OCI-LY7 (cell line): ENCODE measurements at regions not wholly inside any gene's neighbourhood (a gene's known extent, or its start where the extent isn't known, plus 50 kb on each side); places are given as distances from the start of the nearest gene placed in this dataset.

ENCODE experiments used
- BruUV-seq: library from RNA; stranded (reverse); fragments of 400-500 nt; replicated peaks from 2 replicates; lab custom pipeline; 2021; lab: Mats Ljungman, UMichigan
- CTCF ChIA-PET: fragments of 300-600 bp; sonication (Branson Sonifier 250); formaldehyde crosslinking; loops from one replicate; lab custom pipeline; 2022; ENCODE audit warnings: antibody characterized with exemption; ENCODE audit not compliant: unreplicated experiment; lab: Charles Lee
- POLR2A ChIA-PET: fragments of 300-600 bp; sonication (Branson Sonifier 250); formaldehyde crosslinking; loops from one replicate; lab custom pipeline; 2022; ENCODE audit warnings: antibody characterized with exemption; lab: Charles Lee
- DNase-seq: peaks from one replicate; pipeline ENCODE4 v3.0.0-alpha.2; 2015; ENCODE audit warnings: low spot score
- H2AFZ ChIP-seq: fragments of 200-600 bp; sonication (generic), shearing (Covaris generic); 2 replicates; pipeline ENCODE4 v1.6.1; 2014; ENCODE audit warnings: mild to moderate bottlenecking, antibody characterized with exemption, low read length, moderate library complexity
- H3K27ac ChIP-seq: fragments of 200-600 bp; sonication (generic); 2 replicates; pipeline ENCODE4 v1.5.1; 2014; ENCODE audit warnings: mixed run types, low read depth, mild to moderate bottlenecking, moderate library complexity, low read length, inconsistent platforms; ENCODE audit not compliant: poor library complexity, severe bottlenecking
- H3K36me3 ChIP-seq: fragments of 200-600 bp; sonication (generic); 2 replicates; pipeline ENCODE4 v1.6.1; 2014; ENCODE audit warnings: mild to moderate bottlenecking, antibody characterized with exemption, low read length, moderate library complexity, mixed read lengths; ENCODE audit not compliant: insufficient read depth
- H3K4me1 ChIP-seq: fragments of 200-600 bp; sonication (generic); 2 replicates; pipeline ENCODE4 v1.5.1; 2014; ENCODE audit warnings: mild to moderate bottlenecking, low read length; ENCODE audit not compliant: insufficient read depth, poor library complexity, severe bottlenecking
- H3K4me2 ChIP-seq: fragments of 200-600 bp; sonication (generic); 2 replicates; pipeline ENCODE4 v1.6.1; 2014; ENCODE audit warnings: mild to moderate bottlenecking, low read length
- H3K4me3 ChIP-seq: fragments of 200-600 bp; sonication (generic); 2 replicates; pipeline ENCODE4 v1.5.1; 2014; ENCODE audit warnings: mild to moderate bottlenecking, low read depth, low read length; ENCODE audit not compliant: poor library complexity, severe bottlenecking
- H3K79me2 ChIP-seq: fragments of 200-600 bp; sonication (generic); 2 replicates; pipeline ENCODE4 v1.6.1; 2016; ENCODE audit warnings: low read depth, mild to moderate bottlenecking, low read length, moderate library complexity, mixed read lengths; ENCODE audit not compliant: insufficient read depth
- H3K9me2 ChIP-seq: fragments of 200-600 bp; sonication (generic); 2 replicates; pipeline ENCODE4 v1.6.1; 2016; ENCODE audit warnings: mild to moderate bottlenecking, low read length, mixed read lengths; ENCODE audit not compliant: insufficient read depth
- H3K9me3 ChIP-seq: fragments of 200-600 bp; sonication (generic); 2 replicates; pipeline ENCODE4 v1.6.1; 2014; ENCODE audit warnings: mild to moderate bottlenecking, mixed run types, low read length, mixed read lengths
- H4K20me1 ChIP-seq: fragments of 200-600 bp; sonication (generic); 2 replicates; pipeline ENCODE4 v1.6.1; 2014; ENCODE audit warnings: mild to moderate bottlenecking, antibody characterized with exemption, low read length, moderate library complexity, mixed read lengths; ENCODE audit not compliant: insufficient read depth
- EZH2phosphoT487 ChIP-seq: fragments of 200-600 bp; sonication (generic); IDR thresholded peaks from 2 replicates; pipeline ENCODE4 v1.6.1; 2018; ENCODE audit warnings: low read depth, borderline replicate concordance, mild to moderate bottlenecking, mixed run types, antibody characterized with exemption, low read length, moderate library complexity, mixed read lengths
- intact Hi-C: fragments of 100-400 bp; cut with micrococcal nuclease; formaldehyde crosslinking; loops from one replicate; pipeline ENCODE4 v1.10.0; 2022; ENCODE audit not compliant: unreplicated experiment
- TF ChIP-seq, protein P1 (sequence below): fragments of 200-600 bp; sonication (generic); conservative IDR thresholded peaks from 2 replicates; pipeline ENCODE4 v1.5.1; 2014; ENCODE audit warnings: mild to moderate bottlenecking, antibody characterized with exemption, low read length, moderate library complexity, mixed read lengths

DNA sequence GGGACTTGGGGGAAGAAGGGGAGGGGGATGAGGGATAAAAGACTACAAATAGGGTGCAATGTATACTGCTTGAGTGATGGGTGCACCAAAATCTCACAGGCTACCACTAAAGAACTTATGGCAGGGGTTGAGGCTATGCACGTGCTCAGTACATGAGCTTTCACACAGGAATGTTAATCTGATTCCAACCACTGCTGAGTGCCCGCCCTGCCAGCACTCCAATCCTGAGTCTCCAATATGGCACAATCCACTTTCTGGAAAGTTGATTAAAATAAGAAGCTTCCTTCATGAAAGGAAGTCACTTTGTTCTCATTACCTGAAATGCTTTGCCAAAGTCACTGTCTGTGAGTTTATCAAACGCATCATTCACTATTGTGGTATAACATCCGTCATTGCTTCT, 463.0 kb downstream of the IRS2 start:
- Histone ChIP-seq H3K27ac (no peak overlapping the region), H3K4me1 (no peaks in the 10 kb centered on the region), H3K4me3 (no peak overlapping the region), H3K79me2 (no peaks in the 10 kb centered on the region), H4K20me1 (no peaks in the 10 kb centered on the region), H3K36me3 (no peaks in the 10 kb centered on the region), H3K4me2 (no peak overlapping the region), H3K9me3 (no peaks in the 10 kb centered on the region), H2AFZ (no peak overlapping the region), H3K9me2 (no peaks in the 10 kb centered on the region)
- no peak for DNase-seq
- intact Hi-C loops: no loop called here
- TF ChIP-seq EZH2phosphoT487: no peak
- TF ChIP-seq, protein P1, sequence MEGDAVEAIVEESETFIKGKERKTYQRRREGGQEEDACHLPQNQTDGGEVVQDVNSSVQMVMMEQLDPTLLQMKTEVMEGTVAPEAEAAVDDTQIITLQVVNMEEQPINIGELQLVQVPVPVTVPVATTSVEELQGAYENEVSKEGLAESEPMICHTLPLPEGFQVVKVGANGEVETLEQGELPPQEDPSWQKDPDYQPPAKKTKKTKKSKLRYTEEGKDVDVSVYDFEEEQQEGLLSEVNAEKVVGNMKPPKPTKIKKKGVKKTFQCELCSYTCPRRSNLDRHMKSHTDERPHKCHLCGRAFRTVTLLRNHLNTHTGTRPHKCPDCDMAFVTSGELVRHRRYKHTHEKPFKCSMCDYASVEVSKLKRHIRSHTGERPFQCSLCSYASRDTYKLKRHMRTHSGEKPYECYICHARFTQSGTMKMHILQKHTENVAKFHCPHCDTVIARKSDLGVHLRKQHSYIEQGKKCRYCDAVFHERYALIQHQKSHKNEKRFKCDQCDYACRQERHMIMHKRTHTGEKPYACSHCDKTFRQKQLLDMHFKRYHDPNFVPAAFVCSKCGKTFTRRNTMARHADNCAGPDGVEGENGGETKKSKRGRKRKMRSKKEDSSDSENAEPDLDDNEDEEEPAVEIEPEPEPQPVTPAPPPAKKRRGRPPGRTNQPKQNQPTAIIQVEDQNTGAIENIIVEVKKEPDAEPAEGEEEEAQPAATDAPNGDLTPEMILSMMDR: no peak
- ChIA-PET POLR2A (no interaction called here), CTCF (no interaction called here)
- BruUV-seq: no TSS peak

DNA sequence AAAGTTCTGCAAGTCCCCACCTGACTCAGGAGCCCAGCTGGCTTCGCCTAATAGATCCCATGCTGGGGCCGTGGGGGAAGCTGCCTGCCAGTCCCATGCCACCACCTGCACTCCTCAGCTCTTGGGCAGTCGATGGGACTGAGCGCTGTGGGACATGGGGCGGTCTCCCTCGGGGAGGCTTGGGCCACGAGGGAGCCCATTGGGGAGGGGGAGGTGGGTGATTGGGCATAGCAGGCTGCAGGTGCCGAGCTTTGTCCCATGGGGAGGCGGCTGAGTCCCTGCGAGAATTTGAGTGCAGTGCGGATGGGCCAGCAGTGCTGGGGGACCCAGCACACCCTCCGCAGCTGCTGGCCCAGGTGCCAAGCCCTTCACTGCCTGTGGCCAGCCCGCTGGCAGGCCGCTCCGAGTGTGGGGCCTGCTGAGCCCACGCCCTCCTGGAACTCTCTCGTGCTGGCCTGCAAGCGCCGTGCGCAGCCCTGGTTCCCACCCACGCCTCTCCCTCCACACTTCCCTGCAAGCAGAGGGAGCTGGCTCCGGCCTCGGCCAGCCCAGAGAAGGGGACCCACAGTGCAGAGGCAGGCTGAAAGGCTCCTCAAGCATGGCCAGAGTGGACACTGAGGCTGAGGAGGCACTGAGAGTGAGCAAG, 467.3 kb downstream of the IRS2 start:
- H2AFZ ChIP-seq: no peak overlapping the region
- TF ChIP-seq EZH2phosphoT487: no peak
- TF ChIP-seq, protein P1: no peak
- H3K27ac ChIP-seq: no peak overlapping the region
- intact Hi-C loops: no loop called here
- no peaks in the 10 kb centered on the region for H3K4me1 ChIP-seq
- no peak overlapping the region for H3K4me3 ChIP-seq
- BruUV-seq: no TSS peak
- DNase-seq: no peak
- ChIA-PET CTCF (no interaction called here), POLR2A (no interaction called here)
- no peaks in the 10 kb centered on the region for H3K36me3 ChIP-seq
- H3K9me2 ChIP-seq: no peaks in the 10 kb centered on the region
- no peak overlapping the region for H3K4me2 ChIP-seq
- H4K20me1 ChIP-seq: no peaks in the 10 kb centered on the region
- no peaks in the 10 kb centered on the region for H3K9me3 ChIP-seq
- no peaks in the 10 kb centered on the region for H3K79me2 ChIP-seq

DNA sequence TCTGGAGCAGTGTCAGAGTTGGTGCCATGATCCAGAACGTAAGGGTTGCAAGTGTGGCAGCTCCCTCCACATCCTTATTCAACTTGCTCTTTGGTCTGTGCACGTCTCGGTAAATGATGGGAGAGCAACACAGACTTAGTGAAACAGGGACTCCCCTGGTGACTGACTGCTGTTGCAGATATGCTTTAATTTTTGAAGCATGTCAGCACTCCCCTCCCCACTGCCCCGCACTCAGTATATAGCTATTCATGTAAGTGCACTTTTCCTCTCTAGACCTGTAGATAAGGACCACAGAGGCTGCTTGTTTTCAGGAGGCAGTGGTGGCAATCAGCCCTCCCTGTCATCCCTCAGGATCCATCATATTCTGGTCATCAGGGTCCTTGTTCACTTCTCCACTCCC, 470.9 kb downstream of the IRS2 start:
- intact Hi-C loops: no loop called here
- Histone ChIP-seq H4K20me1 (no peaks in the 10 kb centered on the region), H3K4me2 (no peak overlapping the region), H3K79me2 (no peaks in the 10 kb centered on the region), H3K9me3 (no peaks in the 10 kb centered on the region), H3K36me3 (no peaks in the 10 kb centered on the region), H3K4me3 (no peak overlapping the region), H2AFZ (no peak overlapping the region), H3K9me2 (no peaks in the 10 kb centered on the region), H3K4me1 (no peaks in the 10 kb centered on the region), H3K27ac (no peak overlapping the region)
- no peak for DNase-seq
- BruUV-seq: no TSS peak
- ChIA-PET CTCF (no interaction called here), POLR2A (no interaction called here)
- TF ChIP-seq, protein P1: no peak
- no peak for TF ChIP-seq EZH2phosphoT487
